ENCODE measurements at regions not wholly inside any gene's neighbourhood (a gene's known extent, or its start where the extent isn't known, plus 50 kb on each side); places are given as distances from the start of the nearest gene placed in this dataset.

DNA sequence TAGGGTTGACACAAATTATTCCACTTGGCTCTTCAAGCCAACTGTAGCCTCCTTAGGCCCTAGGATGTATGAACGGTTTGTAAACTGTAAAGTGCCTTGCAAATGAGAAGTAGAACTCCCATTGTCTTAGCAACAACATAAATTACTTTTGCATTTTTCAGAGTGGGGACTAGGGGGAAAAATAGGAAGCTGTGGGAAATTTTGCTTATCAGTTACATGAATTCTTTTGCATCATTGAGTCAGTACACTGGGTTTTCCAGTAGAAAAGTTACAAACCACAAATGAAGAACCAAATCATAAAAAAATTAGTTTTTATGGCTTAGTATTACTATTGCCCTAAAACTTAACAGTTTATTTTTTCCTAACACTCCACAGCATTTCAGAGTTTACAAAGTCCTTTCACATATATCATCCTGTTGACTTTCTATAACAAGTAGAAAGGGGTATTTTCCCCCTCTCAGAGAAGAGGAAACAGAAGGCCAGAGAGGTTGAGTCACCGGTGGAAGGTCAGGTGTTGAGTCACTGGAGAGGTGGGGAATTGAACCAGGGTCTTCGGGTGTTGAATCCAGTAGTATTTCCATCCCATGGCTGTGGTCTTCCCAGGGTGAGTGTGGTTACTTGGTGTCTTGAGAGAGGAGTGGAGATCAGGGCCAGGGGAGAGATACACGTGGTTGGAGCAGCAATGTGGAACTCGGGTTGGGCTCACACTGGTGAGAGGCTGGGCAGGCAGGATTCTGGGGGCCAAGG is 71.9 kb upstream of the USP24 start:
- Mint-ChIP-seq H3K4me1 (peaks cover 14% of the 10 kb centered on the region), H3K9me3 (no peaks in the 10 kb centered on the region), H3K27me3 (ENCODE audit: low read depth) (no peaks in the 10 kb centered on the region; the same call in 1 of the 2 replicates), H3K27ac (no peak overlapping the region), H3K36me3 (no peaks in the 10 kb centered on the region), H3K4me3 (no peak overlapping the region)
- ChIA-PET POLR2A (no interaction called here), CTCF (no interaction called here)
- ATAC-seq (no peak), DNase-seq (ENCODE audit: low spot score) (no peak)
- TF ChIP-seq ATF1 (CRISPR knock-in tag; IDR thresholded peaks at IDR 0.05) (no peak), RELA (CRISPR knock-in tag; IDR thresholded peaks at IDR 0.05; ENCODE audit: borderline replicate concordance) (no peak), CREM (CRISPR knock-in tag; IDR thresholded peaks at IDR 0.05) (no peak)

DNA sequence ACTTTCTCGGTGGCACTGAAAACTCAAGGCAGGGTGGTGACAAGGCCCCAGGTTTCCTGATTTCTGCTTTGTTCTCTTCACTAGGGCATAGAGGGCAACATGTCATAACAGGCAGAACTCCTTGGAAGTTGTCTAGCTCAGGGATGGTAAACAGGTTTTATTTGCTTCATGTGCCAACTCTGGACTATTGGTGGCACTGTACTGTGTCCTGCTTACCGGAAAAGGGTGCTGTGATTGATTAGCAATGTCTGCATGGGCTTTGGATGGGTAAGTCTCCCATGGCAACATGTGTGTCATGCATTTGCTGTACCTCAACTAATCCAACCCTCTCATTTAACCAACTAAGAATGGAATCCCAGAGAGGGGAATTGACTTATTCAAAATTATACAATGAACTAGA is 70.7 kb upstream of the USP24 start:
- no peak for TF ChIP-seq ZNF121 (CRISPR knock-in tag; IDR thresholded peaks at IDR 0.05)
- TF ChIP-seq TEAD1 (CRISPR knock-in tag; IDR thresholded peaks at IDR 0.05): no peak
- TF ChIP-seq MXD4 (CRISPR knock-in tag; IDR thresholded peaks at IDR 0.05; ENCODE audit: borderline replicate concordance): no peak
- no peak for TF ChIP-seq GRHL2 (CRISPR knock-in tag; IDR thresholded peaks at IDR 0.05; ENCODE audit: insufficient replicate concordance, severe bottlenecking)
- TF ChIP-seq, protein P1, sequence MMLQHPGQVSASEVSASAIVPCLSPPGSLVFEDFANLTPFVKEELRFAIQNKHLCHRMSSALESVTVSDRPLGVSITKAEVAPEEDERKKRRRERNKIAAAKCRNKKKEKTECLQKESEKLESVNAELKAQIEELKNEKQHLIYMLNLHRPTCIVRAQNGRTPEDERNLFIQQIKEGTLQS (CRISPR knock-in tag; conservative IDR thresholded peaks at IDR 0.05): no peak
- TF ChIP-seq, protein P2, sequence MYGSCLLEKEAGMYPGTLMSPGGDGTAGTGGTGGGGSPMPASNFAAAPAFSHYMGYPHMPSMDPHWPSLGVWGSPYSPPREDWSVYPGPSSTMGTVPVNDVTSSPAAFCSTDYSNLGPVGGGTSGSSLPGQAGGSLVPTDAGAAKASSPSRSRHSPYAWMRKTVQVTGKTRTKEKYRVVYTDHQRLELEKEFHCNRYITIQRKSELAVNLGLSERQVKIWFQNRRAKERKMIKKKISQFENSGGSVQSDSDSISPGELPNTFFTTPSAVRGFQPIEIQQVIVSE (CRISPR knock-in tag; IDR thresholded peaks at IDR 0.05; ENCODE audit: borderline replicate concordance): no peak
- TF ChIP-seq NR3C1 (CRISPR knock-in tag; conservative IDR thresholded peaks at IDR 0.05; ENCODE audit: low read depth): no peak
- TF ChIP-seq, protein P3, sequence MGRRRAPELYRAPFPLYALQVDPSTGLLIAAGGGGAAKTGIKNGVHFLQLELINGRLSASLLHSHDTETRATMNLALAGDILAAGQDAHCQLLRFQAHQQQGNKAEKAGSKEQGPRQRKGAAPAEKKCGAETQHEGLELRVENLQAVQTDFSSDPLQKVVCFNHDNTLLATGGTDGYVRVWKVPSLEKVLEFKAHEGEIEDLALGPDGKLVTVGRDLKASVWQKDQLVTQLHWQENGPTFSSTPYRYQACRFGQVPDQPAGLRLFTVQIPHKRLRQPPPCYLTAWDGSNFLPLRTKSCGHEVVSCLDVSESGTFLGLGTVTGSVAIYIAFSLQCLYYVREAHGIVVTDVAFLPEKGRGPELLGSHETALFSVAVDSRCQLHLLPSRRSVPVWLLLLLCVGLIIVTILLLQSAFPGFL (CRISPR knock-in tag; IDR thresholded peaks at IDR 0.05; ENCODE audit: borderline replicate concordance): no peak
- TF ChIP-seq, protein P4, sequence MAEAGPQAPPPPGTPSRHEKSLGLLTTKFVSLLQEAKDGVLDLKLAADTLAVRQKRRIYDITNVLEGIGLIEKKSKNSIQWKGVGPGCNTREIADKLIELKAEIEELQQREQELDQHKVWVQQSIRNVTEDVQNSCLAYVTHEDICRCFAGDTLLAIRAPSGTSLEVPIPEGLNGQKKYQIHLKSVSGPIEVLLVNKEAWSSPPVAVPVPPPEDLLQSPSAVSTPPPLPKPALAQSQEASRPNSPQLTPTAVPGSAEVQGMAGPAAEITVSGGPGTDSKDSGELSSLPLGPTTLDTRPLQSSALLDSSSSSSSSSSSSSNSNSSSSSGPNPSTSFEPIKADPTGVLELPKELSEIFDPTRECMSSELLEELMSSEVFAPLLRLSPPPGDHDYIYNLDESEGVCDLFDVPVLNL (CRISPR knock-in tag; IDR thresholded peaks at IDR 0.05; ENCODE audit: borderline replicate concordance, low read depth): no peak
- TF ChIP-seq NFE2L1 (CRISPR knock-in tag; IDR thresholded peaks at IDR 0.05): no peak
- TF ChIP-seq ATF1 (CRISPR knock-in tag; IDR thresholded peaks at IDR 0.05): no peak
- TF ChIP-seq, protein P5, sequence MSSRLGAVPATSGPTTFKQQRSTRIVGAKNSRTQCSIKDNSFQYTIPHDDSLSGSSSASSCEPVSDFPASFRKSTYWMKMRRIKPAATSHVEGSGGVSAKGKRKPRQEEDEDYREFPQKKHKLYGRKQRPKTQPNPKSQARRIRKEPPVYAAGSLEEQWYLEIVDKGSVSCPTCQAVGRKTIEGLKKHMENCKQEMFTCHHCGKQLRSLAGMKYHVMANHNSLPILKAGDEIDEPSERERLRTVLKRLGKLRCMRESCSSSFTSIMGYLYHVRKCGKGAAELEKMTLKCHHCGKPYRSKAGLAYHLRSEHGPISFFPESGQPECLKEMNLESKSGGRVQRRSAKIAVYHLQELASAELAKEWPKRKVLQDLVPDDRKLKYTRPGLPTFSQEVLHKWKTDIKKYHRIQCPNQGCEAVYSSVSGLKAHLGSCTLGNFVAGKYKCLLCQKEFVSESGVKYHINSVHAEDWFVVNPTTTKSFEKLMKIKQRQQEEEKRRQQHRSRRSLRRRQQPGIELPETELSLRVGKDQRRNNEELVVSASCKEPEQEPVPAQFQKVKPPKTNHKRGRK (CRISPR knock-in tag; IDR thresholded peaks at IDR 0.05; ENCODE audit: borderline replicate concordance): no peak
- TF ChIP-seq PRRX2 (CRISPR knock-in tag; IDR thresholded peaks at IDR 0.05): no peak
- TF ChIP-seq ELF4 (CRISPR knock-in tag; IDR thresholded peaks at IDR 0.05; ENCODE audit: low read depth): no peak
- no peak for TF ChIP-seq ZNF317 (CRISPR knock-in tag; IDR thresholded peaks at IDR 0.05; ENCODE audit: borderline replicate concordance, low read depth)
- TF ChIP-seq ZNF423 (CRISPR knock-in tag; IDR thresholded peaks at IDR 0.05): no peak
- no peak for ATAC-seq

More for the DNA sequence above, 70.7 kb upstream of the USP24 start:
- Mint-ChIP-seq H3K36me3 (no peaks in the 10 kb centered on the region), H3K27ac (no peak overlapping the region), H3K4me1 (peaks cover 14% of the 10 kb centered on the region), H3K9me3 (no peaks in the 10 kb centered on the region), H3K4me3 (no peak overlapping the region), H3K27me3 (ENCODE audit: low read depth) (no peaks in the 10 kb centered on the region; the same call in 1 of the 2 replicates)
- no peak for DNase-seq (ENCODE audit: low spot score)
- POLR2A ChIA-PET: no interaction called here
- CTCF ChIA-PET: interaction anchor here (5.2 kb wide), 1 partner anchor 52 kb away, joined by 26 read pairs; no protein-coding TSS in a partner anchor
